Ishikawa (cell line): ENCODE measurements at regions not wholly inside any gene's neighbourhood (a gene's known extent, or its start where the extent isn't known, plus 50 kb on each side); places are given as distances from the start of the nearest gene placed in this dataset.

Experiments used
- CEBPB ChIP-seq: IDR thresholded peaks from 2 replicates; pipeline ENCODE4 v1.6.1; 2012
- CREB1 ChIP-seq: IDR thresholded peaks from 2 replicates; pipeline ENCODE4 v1.6.1; 2012; ENCODE audit warnings: low read depth
- EGR1 ChIP-seq: IDR thresholded peaks from 2 replicates; pipeline ENCODE4 v1.6.1; 2012
- EP300 ChIP-seq: IDR thresholded peaks from 2 replicates; pipeline ENCODE4 v1.6.1; 2012; ENCODE audit warnings: borderline replicate concordance
- FOXM1 ChIP-seq: IDR thresholded peaks from 2 replicates; pipeline ENCODE4 v1.6.1; 2012; ENCODE audit warnings: low read depth, borderline replicate concordance
- MAX ChIP-seq: IDR thresholded peaks from 2 replicates; pipeline ENCODE4 v1.6.1; 2012
- NFIC ChIP-seq: IDR thresholded peaks from 2 replicates; pipeline ENCODE4 v1.6.1; 2012
- RAD21 ChIP-seq: IDR thresholded peaks from 2 replicates; pipeline ENCODE4 v1.6.1; 2012; ENCODE audit warnings: low read depth
- REST ChIP-seq: IDR thresholded peaks from 2 replicates; pipeline ENCODE4 v1.6.1; 2012; ENCODE audit warnings: low read depth, mild to moderate bottlenecking
- TAF1 ChIP-seq: IDR thresholded peaks from 2 replicates; pipeline ENCODE4 v1.6.1; 2012; ENCODE audit warnings: low read depth, mild to moderate bottlenecking
- TCF12 ChIP-seq: IDR thresholded peaks from 2 replicates; pipeline ENCODE4 v1.6.1; 2012; ENCODE audit warnings: low read depth
- TEAD4 ChIP-seq: IDR thresholded peaks from 2 replicates; pipeline ENCODE4 v1.6.1; 2012
- USF1 ChIP-seq: IDR thresholded peaks from 2 replicates; pipeline ENCODE4 v1.6.1; 2012
- YY1 ChIP-seq: IDR thresholded peaks from 2 replicates; pipeline ENCODE4 v1.6.1; 2012; ENCODE audit warnings: low read depth
- ZBTB7A ChIP-seq: IDR thresholded peaks from 2 replicates; pipeline ENCODE4 v1.6.1; 2012; ENCODE audit warnings: low read depth

- no peak for TF ChIP-seq YY1
- TF ChIP-seq MAX = no peak
- no peak for TF ChIP-seq REST
- no peak for TF ChIP-seq ZBTB7A
- no peak for TF ChIP-seq FOXM1
- no peak for TF ChIP-seq CEBPB
- TF ChIP-seq CREB1 = no peak
- TF ChIP-seq NFIC = no peak
- no peak for TF ChIP-seq TCF12
- TF ChIP-seq TEAD4 = no peak
- no peak for TF ChIP-seq USF1
Observed at GRCh38 chr3:34216711-34217335, 418.4 kb downstream of the PDCD6IP start.

- no peak for TF ChIP-seq MAX
- no peak for TF ChIP-seq TAF1
- no peak for TF ChIP-seq ZBTB7A
- TF ChIP-seq USF1 = no peak
- TF ChIP-seq TEAD4 = no peak
- no peak for TF ChIP-seq EGR1
- no peak for TF ChIP-seq NFIC
- TF ChIP-seq FOXM1 = no peak
- no peak for TF ChIP-seq EP300
- TF ChIP-seq CREB1 = no peak
- no peak for TF ChIP-seq TCF12
- no peak for TF ChIP-seq REST
- TF ChIP-seq RAD21 = no peak
- TF ChIP-seq CEBPB = no peak
- TF ChIP-seq YY1 = no peak
Observed at GRCh38 chr3:34218706-34219385, 420.4 kb downstream of the PDCD6IP start.

GRCh38 chr3:34219556-34219955 is 421.1 kb downstream of the PDCD6IP start:
- TF ChIP-seq CEBPB (no peak), EP300 (no peak), RAD21 (no peak), NFIC (no peak), FOXM1 (no peak), CREB1 (no peak), REST (no peak), USF1 (no peak), TAF1 (no peak), YY1 (no peak)

- no peak for TF ChIP-seq EGR1
- no peak for TF ChIP-seq USF1
- no peak for TF ChIP-seq EP300
- no peak for TF ChIP-seq CREB1
- no peak for TF ChIP-seq FOXM1
- no peak for TF ChIP-seq ZBTB7A
- TF ChIP-seq YY1 = no peak
- no peak for TF ChIP-seq MAX
- no peak for TF ChIP-seq TAF1
- TF ChIP-seq CEBPB = no peak
- no peak for TF ChIP-seq REST
- TF ChIP-seq TEAD4 = no peak
Observed at GRCh38 chr3:34225821-34226366, 427.5 kb downstream of the PDCD6IP start.
